ENCODE measurements at regions not wholly inside any gene's neighbourhood (a gene's known extent, or its start where the extent isn't known, plus 50 kb on each side); places are given as distances from the start of the nearest gene placed in this dataset.

DNA sequence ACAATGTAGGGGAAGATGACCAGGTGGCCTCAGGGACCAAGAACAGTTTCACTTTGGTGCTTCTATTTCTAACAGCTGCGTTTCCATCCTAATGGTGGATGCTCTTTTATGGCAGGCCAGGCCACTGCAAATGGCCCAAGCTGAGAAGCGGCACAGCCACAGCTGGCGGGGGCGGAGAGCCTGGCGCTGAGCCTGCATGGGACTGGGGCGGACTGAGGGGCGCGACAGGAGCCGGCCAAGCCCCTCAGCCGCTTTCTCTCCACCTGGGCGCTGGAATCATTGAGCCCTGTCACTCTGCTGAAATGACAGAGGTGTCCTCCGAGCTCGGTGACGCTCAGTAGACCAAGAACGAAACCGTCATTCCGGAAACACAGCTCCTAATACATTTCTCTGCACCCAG lies 317.3 kb upstream of the PDE4D start:
- Histone ChIP-seq H2BK15ac (ENCODE audit: low read depth, low read length) (no peak overlapping the region), H3K4ac (ENCODE audit: low read depth, low read length) (no peak overlapping the region), H4K8ac (ENCODE audit: low read depth in 2 of 2, low read length in 2 of 2) (no peak overlapping the region), H3K4me1 (ENCODE audit: control insufficient read depth, insufficient read depth, low read length) (no peaks in the 10 kb centered on the region), H3K9me3 (ENCODE audit: control insufficient read depth, insufficient read depth, low read length) (no peaks in the 10 kb centered on the region), H4K91ac (ENCODE audit: insufficient read depth, low read depth, low read length) (no peak overlapping the region), H3K27ac (ENCODE audit: insufficient read depth, low read length) (no peak overlapping the region), H3K4me3 (ENCODE audit: insufficient read depth, low read depth, low read length) (no peak overlapping the region), H2BK120ac (ENCODE audit: low read depth, low read length) (no peak overlapping the region), H2AK9ac (replicated peaks; ENCODE audit: low read depth, low read length, poor library complexity) (no peak overlapping the region), H3K36me3 (ENCODE audit: control insufficient read depth, insufficient read depth, low read length) (no peaks in the 10 kb centered on the region), H3K4me2 (ENCODE audit: low read depth, low read length) (0 out of 2 replicates have a peak overlapping the region, but pooled peaks have one; percentile 9), H3K27me3 (ENCODE audit: control insufficient read depth, insufficient read depth, low read length) (no peaks in the 10 kb centered on the region), H3K18ac (ENCODE audit: low read depth, low read length) (no peak overlapping the region), H3K23ac (ENCODE audit: low read depth, low read length) (no peak overlapping the region), H2AK5ac (ENCODE audit: low read depth, low read length) (no peak overlapping the region), H4K20me1 (ENCODE audit: insufficient read depth, low read length) (no peaks in the 10 kb centered on the region), H3K79me1 (ENCODE audit: low read depth in 1 of 2, low read length in 2 of 2) (no peaks in the 10 kb centered on the region), H2BK20ac (ENCODE audit: low read depth, low read length) (no peak overlapping the region), H2AFZ (replicated peaks; ENCODE audit: low read length, poor library complexity) (peak overlapping the region; percentile 61), H4K5ac (ENCODE audit: low read depth, low read length) (no peak overlapping the region), H2BK5ac (ENCODE audit: low read depth, low read length, poor library complexity, severe bottlenecking) (no peak overlapping the region), H3K14ac (replicated peaks; ENCODE audit: low read depth, low read length) (no peak overlapping the region), H3K56ac (ENCODE audit: extremely low read depth, insufficient read depth, low read length) (no peak overlapping the region), H3K9ac (ENCODE audit: low read depth, low read length) (no peak overlapping the region), H3K9me1 (ENCODE audit: insufficient read depth, low read length) (no peaks in the 10 kb centered on the region)
- no peak for DNase-seq
- WGBS, 2 experiments (ENCODE audit: extremely low coverage in 2 of 2, insufficient read length in 1 of 2): 58% methylated on average over 3 of the region's 17 CpGs; no CpG with 5 or more reads in 1 of the 2 experiments
- ChIA-PET POLR2A (ENCODE audit: unreplicated experiment) (no interaction called here), CTCF (interaction anchor here (1.0 kb wide), 1 partner anchor 10 kb away, joined by 3 read pairs; no protein-coding TSS in a partner anchor)
- dilution Hi-C loops (cut with HindIII; ENCODE audit: low sequenced_read_pairs, unreplicated experiment): no loop called here
- no peak for ATAC-seq (ENCODE audit: low read depth)
- TF ChIP-seq MAFK (IDR thresholded peaks at IDR 0.05; ENCODE audit: low read depth, low read length) (no peak), MAZ (IDR thresholded peaks at IDR 0.05; ENCODE audit: borderline replicate concordance, low read depth, low read length) (no peak), SMC3 (IDR thresholded peaks at IDR 0.05; ENCODE audit: low read depth, low read length) (no peak), BHLHE40 (IDR thresholded peaks at IDR 0.05; ENCODE audit: low read depth, low read length) (no peak), CEBPB (IDR thresholded peaks at IDR 0.05; ENCODE audit: low read depth, low read length) (no peak), RAD21 (IDR thresholded peaks at IDR 0.05; ENCODE audit: low read length) (no peak), MXI1 (IDR thresholded peaks at IDR 0.05; ENCODE audit: borderline replicate concordance, low read depth, low read length) (no peak), FOS (IDR thresholded peaks at IDR 0.05; ENCODE audit: low read depth, low read length) (no peak), POLR2A (IDR thresholded peaks at IDR 0.05; ENCODE audit: low read depth, low read length) (no peak), RFX5 (IDR thresholded peaks at IDR 0.05; ENCODE audit: low read depth, low read length) (no peak), CHD1 (IDR thresholded peaks at IDR 0.05; ENCODE audit: low read depth, low read length) (no peak), RCOR1 (IDR thresholded peaks at IDR 0.05; ENCODE audit: insufficient replicate concordance, low read length) (no peak), NFE2L2 (IDR thresholded peaks at IDR 0.05; ENCODE audit: low read depth, low read length) (no peak)
- TF ChIP-seq, protein P1, sequence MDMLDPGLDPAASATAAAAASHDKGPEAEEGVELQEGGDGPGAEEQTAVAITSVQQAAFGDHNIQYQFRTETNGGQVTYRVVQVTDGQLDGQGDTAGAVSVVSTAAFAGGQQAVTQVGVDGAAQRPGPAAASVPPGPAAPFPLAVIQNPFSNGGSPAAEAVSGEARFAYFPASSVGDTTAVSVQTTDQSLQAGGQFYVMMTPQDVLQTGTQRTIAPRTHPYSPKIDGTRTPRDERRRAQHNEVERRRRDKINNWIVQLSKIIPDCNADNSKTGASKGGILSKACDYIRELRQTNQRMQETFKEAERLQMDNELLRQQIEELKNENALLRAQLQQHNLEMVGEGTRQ (IDR thresholded peaks at IDR 0.05; ENCODE audit: low read depth, low read length): no peak
- TF ChIP-seq, protein P2, sequence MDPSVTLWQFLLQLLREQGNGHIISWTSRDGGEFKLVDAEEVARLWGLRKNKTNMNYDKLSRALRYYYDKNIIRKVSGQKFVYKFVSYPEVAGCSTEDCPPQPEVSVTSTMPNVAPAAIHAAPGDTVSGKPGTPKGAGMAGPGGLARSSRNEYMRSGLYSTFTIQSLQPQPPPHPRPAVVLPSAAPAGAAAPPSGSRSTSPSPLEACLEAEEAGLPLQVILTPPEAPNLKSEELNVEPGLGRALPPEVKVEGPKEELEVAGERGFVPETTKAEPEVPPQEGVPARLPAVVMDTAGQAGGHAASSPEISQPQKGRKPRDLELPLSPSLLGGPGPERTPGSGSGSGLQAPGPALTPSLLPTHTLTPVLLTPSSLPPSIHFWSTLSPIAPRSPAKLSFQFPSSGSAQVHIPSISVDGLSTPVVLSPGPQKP (IDR thresholded peaks at IDR 0.05; ENCODE audit: borderline replicate concordance, low read depth, low read length): no peak
- TF ChIP-seq, protein P3, sequence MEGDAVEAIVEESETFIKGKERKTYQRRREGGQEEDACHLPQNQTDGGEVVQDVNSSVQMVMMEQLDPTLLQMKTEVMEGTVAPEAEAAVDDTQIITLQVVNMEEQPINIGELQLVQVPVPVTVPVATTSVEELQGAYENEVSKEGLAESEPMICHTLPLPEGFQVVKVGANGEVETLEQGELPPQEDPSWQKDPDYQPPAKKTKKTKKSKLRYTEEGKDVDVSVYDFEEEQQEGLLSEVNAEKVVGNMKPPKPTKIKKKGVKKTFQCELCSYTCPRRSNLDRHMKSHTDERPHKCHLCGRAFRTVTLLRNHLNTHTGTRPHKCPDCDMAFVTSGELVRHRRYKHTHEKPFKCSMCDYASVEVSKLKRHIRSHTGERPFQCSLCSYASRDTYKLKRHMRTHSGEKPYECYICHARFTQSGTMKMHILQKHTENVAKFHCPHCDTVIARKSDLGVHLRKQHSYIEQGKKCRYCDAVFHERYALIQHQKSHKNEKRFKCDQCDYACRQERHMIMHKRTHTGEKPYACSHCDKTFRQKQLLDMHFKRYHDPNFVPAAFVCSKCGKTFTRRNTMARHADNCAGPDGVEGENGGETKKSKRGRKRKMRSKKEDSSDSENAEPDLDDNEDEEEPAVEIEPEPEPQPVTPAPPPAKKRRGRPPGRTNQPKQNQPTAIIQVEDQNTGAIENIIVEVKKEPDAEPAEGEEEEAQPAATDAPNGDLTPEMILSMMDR (conservative IDR thresholded peaks at IDR 0.05; ENCODE audit: low read depth, low read length): no peak
- in situ Hi-C loops (cut with MboI; ENCODE audit: low sequenced_read_pairs): no loop called here
- intact Hi-C loops (cut with micrococcal nuclease): no loop called here
- no TSS peak for BruUV-seq (replicated peaks)
